ENCODE measurements at regions not wholly inside any gene's neighbourhood (a gene's known extent, or its start where the extent isn't known, plus 50 kb on each side); places are given as distances from the start of the nearest gene placed in this dataset.

DNA sequence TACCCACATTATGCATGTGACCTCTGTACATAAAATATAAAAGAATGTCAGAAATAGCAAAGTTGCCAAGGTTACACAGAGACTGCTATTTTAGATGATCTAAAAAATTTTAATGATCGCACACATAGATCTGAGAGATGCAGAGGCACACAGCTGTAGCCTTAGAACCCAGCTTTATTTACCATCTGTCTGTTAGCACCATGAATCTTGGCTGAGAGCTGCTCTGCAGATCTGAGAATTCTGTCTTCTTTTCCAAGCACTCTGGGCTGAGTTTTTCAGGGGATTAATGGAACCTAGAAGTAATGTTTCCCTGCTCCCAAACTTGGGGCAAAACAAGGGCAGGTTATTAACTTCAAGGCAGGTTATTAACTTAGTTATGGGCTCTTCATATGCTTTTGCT, 248.7 kb upstream of the JAG1 start:
- Histone ChIP-seq H4K20me1 (replicated peaks; ENCODE audit: insufficient read depth) (no peaks in the 10 kb centered on the region), H3K27ac (ENCODE audit: low read depth) (no peak overlapping the region), H3K36me3 (ENCODE audit: insufficient read depth) (no peaks in the 10 kb centered on the region), H2AFZ (0 out of 2 replicates have a peak overlapping the region, but pooled peaks have one; percentile 25), H3K4me2 (no peak overlapping the region), H3K27me3 (ENCODE audit: insufficient read depth) (no peaks in the 10 kb centered on the region), H3K4me3 (no peak overlapping the region), H3F3A (replicated peaks; ENCODE audit: low read depth) (no peaks in the 10 kb centered on the region), H3K79me2 (replicated peaks; ENCODE audit: insufficient read depth) (no peaks in the 10 kb centered on the region), H3K4me1 (ENCODE audit: insufficient read depth) (no peaks in the 10 kb centered on the region), H3K9me2 (ENCODE audit: insufficient read depth) (peaks cover 12% of the 10 kb centered on the region; the same call in 1 of the 2 replicates)
- Mint-ChIP-seq H3K36me3 (ENCODE audit: low read depth) (0 out of 3 replicates have a peak, but pooled peaks cover 1% of the 10 kb centered on the region), H3K9me3 (no peaks in the 10 kb centered on the region; the same call in 2 of the 3 replicates), H3K27ac (peak overlapping the region; percentile 54), H3K27me3 (ENCODE audit: insufficient read depth, low read depth, poor library complexity) (peaks cover 2% of the 10 kb centered on the region), H3K4me3 (no peak overlapping the region), H3K4me1 (peaks cover 11% of the 10 kb centered on the region)
- no peak for ATAC-seq
- TF ChIP-seq, protein P1, sequence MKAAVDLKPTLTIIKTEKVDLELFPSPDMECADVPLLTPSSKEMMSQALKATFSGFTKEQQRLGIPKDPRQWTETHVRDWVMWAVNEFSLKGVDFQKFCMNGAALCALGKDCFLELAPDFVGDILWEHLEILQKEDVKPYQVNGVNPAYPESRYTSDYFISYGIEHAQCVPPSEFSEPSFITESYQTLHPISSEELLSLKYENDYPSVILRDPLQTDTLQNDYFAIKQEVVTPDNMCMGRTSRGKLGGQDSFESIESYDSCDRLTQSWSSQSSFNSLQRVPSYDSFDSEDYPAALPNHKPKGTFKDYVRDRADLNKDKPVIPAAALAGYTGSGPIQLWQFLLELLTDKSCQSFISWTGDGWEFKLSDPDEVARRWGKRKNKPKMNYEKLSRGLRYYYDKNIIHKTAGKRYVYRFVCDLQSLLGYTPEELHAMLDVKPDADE (IDR thresholded peaks at IDR 0.05), result no peak
- TF ChIP-seq NANOG (IDR thresholded peaks at IDR 0.05; ENCODE audit: borderline replicate concordance) (no peak), EZH2phosphoT487 (IDR thresholded peaks at IDR 0.05; ENCODE audit: unreplicated experiment) (no peak), CREB1 (CRISPR knock-in tag; IDR thresholded peaks at IDR 0.05; ENCODE audit: low read depth) (no peak)
- TF ChIP-seq, protein P2, sequence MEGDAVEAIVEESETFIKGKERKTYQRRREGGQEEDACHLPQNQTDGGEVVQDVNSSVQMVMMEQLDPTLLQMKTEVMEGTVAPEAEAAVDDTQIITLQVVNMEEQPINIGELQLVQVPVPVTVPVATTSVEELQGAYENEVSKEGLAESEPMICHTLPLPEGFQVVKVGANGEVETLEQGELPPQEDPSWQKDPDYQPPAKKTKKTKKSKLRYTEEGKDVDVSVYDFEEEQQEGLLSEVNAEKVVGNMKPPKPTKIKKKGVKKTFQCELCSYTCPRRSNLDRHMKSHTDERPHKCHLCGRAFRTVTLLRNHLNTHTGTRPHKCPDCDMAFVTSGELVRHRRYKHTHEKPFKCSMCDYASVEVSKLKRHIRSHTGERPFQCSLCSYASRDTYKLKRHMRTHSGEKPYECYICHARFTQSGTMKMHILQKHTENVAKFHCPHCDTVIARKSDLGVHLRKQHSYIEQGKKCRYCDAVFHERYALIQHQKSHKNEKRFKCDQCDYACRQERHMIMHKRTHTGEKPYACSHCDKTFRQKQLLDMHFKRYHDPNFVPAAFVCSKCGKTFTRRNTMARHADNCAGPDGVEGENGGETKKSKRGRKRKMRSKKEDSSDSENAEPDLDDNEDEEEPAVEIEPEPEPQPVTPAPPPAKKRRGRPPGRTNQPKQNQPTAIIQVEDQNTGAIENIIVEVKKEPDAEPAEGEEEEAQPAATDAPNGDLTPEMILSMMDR (conservative IDR thresholded peaks at IDR 0.05; ENCODE audit: low read depth in 2 of 2), result no peak
- no peak for DNase-seq (ENCODE audit: low spot score)

DNA sequence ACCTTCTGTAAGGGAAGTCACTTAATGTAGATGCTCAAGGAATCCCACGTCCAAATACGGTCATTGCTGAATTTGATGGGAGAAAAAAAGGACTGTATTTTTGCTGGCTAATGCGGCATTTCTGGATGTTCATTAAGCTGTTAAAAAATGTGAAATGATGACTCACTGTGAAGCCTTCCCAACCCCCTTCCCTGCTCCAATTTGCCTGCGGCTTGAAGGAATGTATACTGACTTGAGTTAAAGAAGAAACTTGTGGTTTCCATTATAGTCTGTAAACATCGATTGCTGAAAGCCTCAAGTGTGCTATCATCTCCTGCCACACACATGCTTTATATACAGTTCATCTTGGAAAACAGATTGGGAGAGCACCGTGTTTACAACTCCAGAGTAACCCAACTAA, 249.1 kb upstream of the JAG1 start:
- H2AFZ ChIP-seq, result peak overlapping the region; percentile 76; the same call in 1 of the 2 replicates
- H3K9me3 Mint-ChIP-seq, result no peaks in the 10 kb centered on the region; the same call in 2 of the 3 replicates
- H3K36me3 Mint-ChIP-seq (ENCODE audit: low read depth), result no peaks in the 10 kb centered on the region
- no peaks in the 10 kb centered on the region for H3K36me3 ChIP-seq (ENCODE audit: insufficient read depth)
- ATAC-seq, result no peak
- H3K27me3 ChIP-seq (ENCODE audit: insufficient read depth), result no peaks in the 10 kb centered on the region
- peaks cover 2% of the 10 kb centered on the region for H3K27me3 Mint-ChIP-seq (ENCODE audit: insufficient read depth, low read depth, poor library complexity)
- peaks cover 11% of the 10 kb centered on the region for H3K4me1 Mint-ChIP-seq
- no peak overlapping the region for H3K27ac ChIP-seq (ENCODE audit: low read depth)
- peaks cover 12% of the 10 kb centered on the region; the same call in 1 of the 2 replicates for H3K9me2 ChIP-seq (ENCODE audit: insufficient read depth)
- no peaks in the 10 kb centered on the region for H3F3A ChIP-seq (replicated peaks; ENCODE audit: low read depth)
- H3K4me3 ChIP-seq, result no peak overlapping the region
- H3K27ac Mint-ChIP-seq, result peak overlapping the region; percentile 54
- H3K79me2 ChIP-seq (replicated peaks; ENCODE audit: insufficient read depth), result no peaks in the 10 kb centered on the region
- no peak overlapping the region for H3K4me3 Mint-ChIP-seq
- DNase-seq (ENCODE audit: low spot score), result no peak
- H4K20me1 ChIP-seq (replicated peaks; ENCODE audit: insufficient read depth), result no peaks in the 10 kb centered on the region
- H3K4me2 ChIP-seq, result no peak overlapping the region
- no peaks in the 10 kb centered on the region for H3K4me1 ChIP-seq (ENCODE audit: insufficient read depth)
- TF ChIP-seq, protein P3, sequence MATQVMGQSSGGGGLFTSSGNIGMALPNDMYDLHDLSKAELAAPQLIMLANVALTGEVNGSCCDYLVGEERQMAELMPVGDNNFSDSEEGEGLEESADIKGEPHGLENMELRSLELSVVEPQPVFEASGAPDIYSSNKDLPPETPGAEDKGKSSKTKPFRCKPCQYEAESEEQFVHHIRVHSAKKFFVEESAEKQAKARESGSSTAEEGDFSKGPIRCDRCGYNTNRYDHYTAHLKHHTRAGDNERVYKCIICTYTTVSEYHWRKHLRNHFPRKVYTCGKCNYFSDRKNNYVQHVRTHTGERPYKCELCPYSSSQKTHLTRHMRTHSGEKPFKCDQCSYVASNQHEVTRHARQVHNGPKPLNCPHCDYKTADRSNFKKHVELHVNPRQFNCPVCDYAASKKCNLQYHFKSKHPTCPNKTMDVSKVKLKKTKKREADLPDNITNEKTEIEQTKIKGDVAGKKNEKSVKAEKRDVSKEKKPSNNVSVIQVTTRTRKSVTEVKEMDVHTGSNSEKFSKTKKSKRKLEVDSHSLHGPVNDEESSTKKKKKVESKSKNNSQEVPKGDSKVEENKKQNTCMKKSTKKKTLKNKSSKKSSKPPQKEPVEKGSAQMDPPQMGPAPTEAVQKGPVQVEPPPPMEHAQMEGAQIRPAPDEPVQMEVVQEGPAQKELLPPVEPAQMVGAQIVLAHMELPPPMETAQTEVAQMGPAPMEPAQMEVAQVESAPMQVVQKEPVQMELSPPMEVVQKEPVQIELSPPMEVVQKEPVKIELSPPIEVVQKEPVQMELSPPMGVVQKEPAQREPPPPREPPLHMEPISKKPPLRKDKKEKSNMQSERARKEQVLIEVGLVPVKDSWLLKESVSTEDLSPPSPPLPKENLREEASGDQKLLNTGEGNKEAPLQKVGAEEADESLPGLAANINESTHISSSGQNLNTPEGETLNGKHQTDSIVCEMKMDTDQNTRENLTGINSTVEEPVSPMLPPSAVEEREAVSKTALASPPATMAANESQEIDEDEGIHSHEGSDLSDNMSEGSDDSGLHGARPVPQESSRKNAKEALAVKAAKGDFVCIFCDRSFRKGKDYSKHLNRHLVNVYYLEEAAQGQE (IDR thresholded peaks at IDR 0.05; ENCODE audit: unreplicated experiment), result no peak
- TF ChIP-seq STAT1 (IDR thresholded peaks at IDR 0.05; ENCODE audit: unreplicated experiment) (no peak), ZNF331 (CRISPR knock-in tag; IDR thresholded peaks at IDR 0.05; ENCODE audit: low read depth) (no peak), EZH2 (IDR thresholded peaks at IDR 0.05; ENCODE audit: low read depth, unreplicated experiment) (no peak), EZH2phosphoT487 (IDR thresholded peaks at IDR 0.05; ENCODE audit: unreplicated experiment) (no peak), POLR2AphosphoS5 (IDR thresholded peaks at IDR 0.05; ENCODE audit: low read depth) (no peak), NANOG (IDR thresholded peaks at IDR 0.05; ENCODE audit: borderline replicate concordance) (no peak), ZNF114 (CRISPR knock-in tag; IDR thresholded peaks at IDR 0.05) (no peak), JUNB (IDR thresholded peaks at IDR 0.05; ENCODE audit: unreplicated experiment) (no peak)
- TF ChIP-seq, protein P2 (conservative IDR thresholded peaks at IDR 0.05; ENCODE audit: low read depth in 2 of 2), result no peak
- TF ChIP-seq, protein P1 (IDR thresholded peaks at IDR 0.05), result no peak

Measured in GM23338 (cell line).